Loucy (cell line): ENCODE measurements at regions not wholly inside any gene's neighbourhood (a gene's known extent, or its start where the extent isn't known, plus 50 kb on each side); places are given as distances from the start of the nearest gene placed in this dataset.
A peak's percentile ranks its signal among the peaks of the same experiment; 100 is the strongest.

Experiments
- H2AFZ ChIP-seq: fragments of 200-600 bp; sonication (generic); 2 replicates; pipeline ENCODE4 v1.6.0; 2016; ENCODE audit warnings: antibody characterized with exemption, mild to moderate bottlenecking, low read length, moderate library complexity
- H3F3A ChIP-seq: fragments of 200-600 bp; 2 replicates; pipeline ENCODE4 v1.6.0; 2016; ENCODE audit warnings: antibody characterized with exemption, low read depth, mild to moderate bottlenecking
- H3K27me3 ChIP-seq: fragments of 200-600 bp; sonication (generic); 2 replicates; pipeline ENCODE4 v1.6.1; 2014; ENCODE audit warnings: low read length, mild to moderate bottlenecking; ENCODE audit not compliant: insufficient read depth, poor library complexity, severe bottlenecking
- H3K36me3 ChIP-seq: fragments of 200-600 bp; sonication (generic); 2 replicates; pipeline ENCODE4 v1.6.1; 2016; ENCODE audit warnings: low read length; ENCODE audit not compliant: insufficient read depth
- H3K4me1 ChIP-seq: fragments of 200-600 bp; sonication (generic); 2 replicates; pipeline ENCODE4 v1.5.1; 2014; ENCODE audit warnings: low read length, mild to moderate bottlenecking; ENCODE audit not compliant: insufficient read depth, poor library complexity, severe bottlenecking
- H3K4me2 ChIP-seq: fragments of 200-600 bp; sonication (generic); 2 replicates; pipeline ENCODE4 v1.6.0; 2014; ENCODE audit warnings: antibody characterized with exemption, low read length, low read depth, mild to moderate bottlenecking; ENCODE audit not compliant: poor library complexity, severe bottlenecking
- H3K4me3 ChIP-seq: fragments of 200-600 bp; sonication (generic); 2 replicates; pipeline ENCODE4 v1.5.1; 2014; ENCODE audit warnings: low read length, mild to moderate bottlenecking, mixed read lengths; ENCODE audit not compliant: poor library complexity, severe bottlenecking
- H3K79me2 ChIP-seq: fragments of 200-600 bp; sonication (generic); 2 replicates; pipeline ENCODE4 v1.6.1; 2014; ENCODE audit warnings: low read length; ENCODE audit not compliant: insufficient read depth
- H3K9ac ChIP-seq: fragments of 200-600 bp; sonication (generic); 2 replicates; pipeline ENCODE4 v1.6.0; 2014; ENCODE audit warnings: mild to moderate bottlenecking, low read depth, low read length, moderate library complexity; ENCODE audit not compliant: poor library complexity, severe bottlenecking
- H3K9me2 ChIP-seq: fragments of 200-600 bp; sonication (generic); replicated peaks from 2 replicates; pipeline ENCODE4 v1.6.1; 2016; ENCODE audit warnings: low read depth, low read length, mixed read lengths
- H3K9me3 ChIP-seq: fragments of 200-600 bp; sonication (generic); 2 replicates; pipeline ENCODE4 v1.6.1; 2014; ENCODE audit warnings: mild to moderate bottlenecking, antibody characterized with exemption, low read length, low read depth; ENCODE audit not compliant: insufficient read depth
- H4K20me1 ChIP-seq: fragments of 200-600 bp; sonication (generic); 2 replicates; pipeline ENCODE4 v1.6.0; 2014; ENCODE audit warnings: antibody characterized with exemption, low read length, mild to moderate bottlenecking; ENCODE audit not compliant: insufficient read depth, poor library complexity, severe bottlenecking
- CTCF ChIP-seq: fragments of 200-600 bp; sonication (generic); conservative IDR thresholded peaks from 2 replicates; pipeline ENCODE4 v1.5.1; 2014; ENCODE audit warnings: mild to moderate bottlenecking, antibody characterized with exemption, low read length
- EZH2phosphoT487 ChIP-seq: fragments of 200-600 bp; IDR thresholded peaks from 2 replicates; pipeline ENCODE4 v1.6.1; 2018; ENCODE audit warnings: antibody characterized with exemption, mild to moderate bottlenecking, moderate library complexity, borderline replicate concordance

GRCh38 chr2:123648016-123648415, 377.1 kb upstream of the CNTNAP5 start:
- Histone ChIP-seq H4K20me1 (no peaks in the 10 kb centered on the region), H3K9me2 (no peaks in the 10 kb centered on the region), H3K27me3 (no peaks in the 10 kb centered on the region), H2AFZ (peak overlapping the region; percentile 61), H3K36me3 (no peaks in the 10 kb centered on the region), H3F3A (no peaks in the 10 kb centered on the region), H3K4me3 (no peak overlapping the region), H3K9me3 (no peaks in the 10 kb centered on the region), H3K4me2 (peak overlapping the region; percentile 53), H3K79me2 (no peaks in the 10 kb centered on the region), H3K9ac (no peak overlapping the region), H3K4me1 (peaks cover 8% of the 10 kb centered on the region)
- TF ChIP-seq EZH2phosphoT487 (no peak), CTCF (no peak)

- no peaks in the 10 kb centered on the region for H4K20me1 ChIP-seq
- no peaks in the 10 kb centered on the region for H3K79me2 ChIP-seq
- no peak overlapping the region for H3K4me2 ChIP-seq
- peaks cover 8% of the 10 kb centered on the region for H3K4me1 ChIP-seq
- H3K9me3 ChIP-seq = no peaks in the 10 kb centered on the region
- TF ChIP-seq CTCF (no peak), EZH2phosphoT487 (no peak)
- no peak overlapping the region for H3K9ac ChIP-seq
- no peaks in the 10 kb centered on the region for H3K27me3 ChIP-seq
- no peaks in the 10 kb centered on the region for H3F3A ChIP-seq
- H3K9me2 ChIP-seq = no peaks in the 10 kb centered on the region
- H2AFZ ChIP-seq = no peak overlapping the region
- H3K4me3 ChIP-seq = no peak overlapping the region
- no peaks in the 10 kb centered on the region for H3K36me3 ChIP-seq
These were observed 376.1 kb upstream of the CNTNAP5 start for GRCh38 chr2:123648956-123649355.

- no peaks in the 10 kb centered on the region for H3K9me3 ChIP-seq
- H3K4me2 ChIP-seq = no peak overlapping the region
- H3K4me3 ChIP-seq = no peak overlapping the region
- H3K4me1 ChIP-seq = peaks cover 8% of the 10 kb centered on the region
- TF ChIP-seq CTCF = no peak
- no peak for TF ChIP-seq EZH2phosphoT487
- no peaks in the 10 kb centered on the region for H3K36me3 ChIP-seq
- no peak overlapping the region for H2AFZ ChIP-seq
- no peaks in the 10 kb centered on the region for H3K27me3 ChIP-seq
- H4K20me1 ChIP-seq = no peaks in the 10 kb centered on the region
- H3K9ac ChIP-seq = no peak overlapping the region
- no peaks in the 10 kb centered on the region for H3F3A ChIP-seq
- no peaks in the 10 kb centered on the region for H3K9me2 ChIP-seq
- H3K79me2 ChIP-seq = no peaks in the 10 kb centered on the region
These were observed 373.9 kb upstream of the CNTNAP5 start for GRCh38 chr2:123651151-123651550.
